Activated T-cell treated with anti-CD3 and anti-CD28 coated beads for 1 hour (primary cell): ENCODE measurements at regions not wholly inside any gene's neighbourhood (a gene's known extent, or its start where the extent isn't known, plus 50 kb on each side); places are given as distances from the start of the nearest gene placed in this dataset.

ENCODE experiments used
- DNase-seq: peaks from one replicate; pipeline ENCODE4 v3.0.0-alpha.2; 2020; ENCODE audit warnings: low read depth

GRCh38 chr15:93543093-93543492 lies 454.1 kb upstream of the RGMA start:
- no peak for DNase-seq

- no peak for DNase-seq
Observed at GRCh38 chr15:93527374-93528050, 438.5 kb upstream of the RGMA start.

- no peak for DNase-seq
Observed at GRCh38 chr15:93524432-93524831, 435.4 kb upstream of the RGMA start.

GRCh38 chr15:93523481-93523880 lies 434.5 kb upstream of the RGMA start:
- no peak for DNase-seq

GRCh38 chr15:93520206-93520605 lies 431.2 kb upstream of the RGMA start:
- DNase-seq, result no peak

GRCh38 chr15:93519599-93519998 lies 430.6 kb upstream of the RGMA start:
- DNase-seq, result no peak

- no peak for DNase-seq
Observed at GRCh38 chr15:93517176-93517575, 428.2 kb upstream of the RGMA start.

- DNase-seq, result no peak
Observed at GRCh38 chr15:93515256-93516051, 426.4 kb upstream of the RGMA start.

- DNase-seq, result no peak
Observed at GRCh38 chr15:93506646-93507045, 417.6 kb upstream of the RGMA start.

- DNase-seq, result no peak
Observed at GRCh38 chr15:93505506-93505905, 416.5 kb upstream of the RGMA start.

GRCh38 chr15:93501946-93502345 lies 412.9 kb upstream of the RGMA start:
- DNase-seq, result no peak

- DNase-seq, result no peak
Observed at GRCh38 chr15:93500155-93500554, 411.1 kb upstream of the RGMA start.

- no peak for DNase-seq
Observed at GRCh38 chr15:93497291-93497690, 408.3 kb upstream of the RGMA start.

- no peak for DNase-seq
Observed at GRCh38 chr15:93496888-93497287, 407.9 kb upstream of the RGMA start.

- DNase-seq, result no peak
Observed at GRCh38 chr15:93495799-93496637, 407.0 kb upstream of the RGMA start.

GRCh38 chr15:93493172-93493571 lies 404.2 kb upstream of the RGMA start:
- DNase-seq, result no peak

- DNase-seq, result no peak
Observed at GRCh38 chr15:93491291-93491690, 402.3 kb upstream of the RGMA start.

GRCh38 chr15:93488296-93488713 lies 399.3 kb upstream of the RGMA start:
- no peak for DNase-seq

GRCh38 chr15:93486407-93487117 lies 397.6 kb upstream of the RGMA start:
- DNase-seq, result no peak

GRCh38 chr15:93485438-93486327 lies 396.7 kb upstream of the RGMA start:
- DNase-seq, result no peak

- no peak for DNase-seq
Observed at GRCh38 chr15:93483923-93484322, 394.9 kb upstream of the RGMA start.
